HuH-7.5 (cell line): ENCODE measurements at regions not wholly inside any gene's neighbourhood (a gene's known extent, or its start where the extent isn't known, plus 50 kb on each side); places are given as distances from the start of the nearest gene placed in this dataset.

Source experiments
- DNase-seq: peaks from one replicate; pipeline ENCODE4 v3.0.0; 2011; ENCODE audit warnings: low spot score

DNA sequence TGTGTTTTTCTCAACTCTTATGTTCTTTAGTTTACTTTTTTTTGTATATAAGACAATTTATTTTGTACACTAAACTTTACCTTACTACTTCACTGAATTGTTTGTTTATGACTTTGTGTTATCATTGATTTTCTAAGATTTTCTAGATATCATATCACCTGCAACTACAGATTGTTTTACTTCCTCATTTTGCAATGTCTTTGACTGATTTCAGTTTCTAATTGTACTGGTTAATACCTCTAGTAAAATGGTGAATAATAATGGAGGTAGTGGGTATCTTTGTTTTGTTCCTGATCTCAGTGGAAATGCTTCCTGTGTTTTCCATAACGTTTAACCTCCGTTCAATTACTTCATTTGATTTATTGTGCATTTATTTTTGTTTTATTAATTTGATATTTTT, 490.2 kb downstream of the TLL1 start:
- DNase-seq = no peak

GRCh38 chr4:166366012-166366411, 493.0 kb downstream of the TLL1 start:
- no peak for DNase-seq

- DNase-seq = no peak
Observed at GRCh38 chr4:166377578-166377977, 504.5 kb downstream of the TLL1 start.

- DNase-seq = no peak
Observed at GRCh38 chr4:166386491-166387360, 513.7 kb downstream of the TLL1 start.

DNA sequence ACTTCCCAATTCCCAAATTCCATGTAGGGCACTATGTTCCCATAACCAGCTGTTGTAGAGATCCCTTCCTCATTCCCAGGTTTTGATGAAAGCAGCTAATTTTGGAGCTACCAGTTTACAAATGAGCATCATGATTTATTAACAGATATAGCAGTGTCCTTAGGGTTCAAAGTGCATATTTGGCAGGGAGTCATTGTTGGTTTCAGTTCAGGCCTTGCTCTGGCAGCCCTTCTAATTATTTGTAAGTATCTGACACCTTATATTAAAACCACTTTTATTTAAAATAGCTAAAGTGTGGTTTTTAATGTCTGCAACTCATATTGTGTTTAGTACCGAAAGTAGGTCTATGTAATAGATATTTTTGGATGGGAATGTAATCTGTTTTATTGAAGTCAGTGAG, 518.5 kb downstream of the TLL1 start:
- no peak for DNase-seq

- DNase-seq = no peak
Observed at GRCh38 chr4:166399021-166399420, 526.0 kb downstream of the TLL1 start.

- DNase-seq = no peak
Observed at GRCh38 chr4:166400270-166400894, 527.3 kb downstream of the TLL1 start.

DNA sequence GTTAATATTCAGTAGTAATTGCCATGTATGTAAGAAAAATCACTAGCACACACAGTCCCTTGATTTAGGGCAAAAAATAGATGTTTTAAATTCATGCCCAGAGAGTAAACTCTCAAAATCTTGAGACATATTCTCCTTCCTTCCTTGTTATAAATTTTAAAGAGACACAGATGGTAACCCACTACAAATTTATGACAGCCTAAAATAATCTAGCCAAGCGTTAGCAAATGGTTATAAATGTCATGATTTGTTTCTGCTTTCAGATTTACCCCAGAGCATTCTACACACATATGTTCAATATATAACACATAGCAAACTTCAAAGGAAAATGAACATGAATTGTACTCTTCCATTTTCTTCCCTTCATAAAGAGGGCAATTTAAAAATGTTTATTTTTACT, 540.3 kb downstream of the TLL1 start:
- no peak for DNase-seq

DNA sequence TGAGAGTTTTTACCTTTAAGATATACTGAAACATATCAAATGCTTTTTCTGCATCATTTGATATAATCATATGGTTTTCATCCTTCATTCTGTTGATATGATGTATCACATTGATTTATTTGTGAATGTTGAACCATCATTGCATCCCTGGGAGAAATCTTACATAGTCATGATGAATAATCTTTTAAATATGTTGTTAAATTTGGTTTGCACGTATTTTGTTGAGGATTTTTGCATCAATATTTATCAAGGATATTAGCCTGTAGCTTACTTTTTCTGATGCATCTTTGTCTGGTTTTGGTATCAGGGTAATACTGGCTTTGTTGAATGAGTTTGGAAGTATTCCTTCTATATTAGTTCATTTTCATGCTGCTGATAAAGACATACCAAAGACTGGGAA, 541.4 kb downstream of the TLL1 start:
- no peak for DNase-seq

- DNase-seq = no peak
Observed at GRCh38 chr4:166415749-166416148, 542.7 kb downstream of the TLL1 start.

GRCh38 chr4:166421556-166422156, 548.6 kb downstream of the TLL1 start:
- no peak for DNase-seq

- DNase-seq = no peak
Observed at GRCh38 chr4:166422475-166422874, 549.4 kb downstream of the TLL1 start.

- DNase-seq = no peak
Observed at GRCh38 chr4:166426300-166426863, 553.3 kb downstream of the TLL1 start.

DNA sequence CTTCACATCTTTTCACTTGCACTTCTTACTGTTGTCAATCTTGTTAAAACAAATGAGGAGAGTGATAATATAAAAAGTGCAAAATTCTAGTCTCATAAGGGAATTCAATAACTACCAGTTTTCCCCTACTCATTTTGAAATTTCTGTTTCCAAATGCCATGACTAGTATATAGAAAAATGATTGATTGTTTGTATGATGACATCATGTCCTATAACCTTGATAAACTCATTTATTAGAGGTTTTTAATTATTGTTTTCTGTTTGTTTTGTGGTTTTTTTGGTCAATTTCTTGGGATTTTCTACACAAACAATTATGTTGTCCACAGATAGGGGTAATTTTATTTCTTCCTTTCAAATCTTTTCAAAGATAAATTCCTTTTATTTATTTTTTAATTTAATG, 559.1 kb downstream of the TLL1 start:
- no peak for DNase-seq

DNA sequence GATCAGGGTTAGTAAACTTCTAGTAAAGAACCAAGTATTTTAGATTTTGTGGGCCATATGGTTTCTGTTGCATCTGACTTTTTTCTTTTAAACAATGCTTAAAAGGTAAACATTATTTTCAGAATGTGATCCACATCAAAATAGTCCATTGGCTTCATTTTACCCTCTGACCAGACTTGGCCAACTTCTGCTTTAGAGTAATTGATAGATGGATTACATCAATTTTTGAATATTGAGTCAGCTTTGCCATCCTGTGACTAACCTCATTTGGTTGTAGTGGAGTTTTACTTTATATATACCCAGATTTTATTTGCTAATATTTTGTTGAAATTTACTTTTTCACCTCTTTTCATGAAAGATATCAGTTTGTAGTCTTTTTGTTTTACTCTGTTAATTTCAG, 559.8 kb downstream of the TLL1 start:
- no peak for DNase-seq

DNA sequence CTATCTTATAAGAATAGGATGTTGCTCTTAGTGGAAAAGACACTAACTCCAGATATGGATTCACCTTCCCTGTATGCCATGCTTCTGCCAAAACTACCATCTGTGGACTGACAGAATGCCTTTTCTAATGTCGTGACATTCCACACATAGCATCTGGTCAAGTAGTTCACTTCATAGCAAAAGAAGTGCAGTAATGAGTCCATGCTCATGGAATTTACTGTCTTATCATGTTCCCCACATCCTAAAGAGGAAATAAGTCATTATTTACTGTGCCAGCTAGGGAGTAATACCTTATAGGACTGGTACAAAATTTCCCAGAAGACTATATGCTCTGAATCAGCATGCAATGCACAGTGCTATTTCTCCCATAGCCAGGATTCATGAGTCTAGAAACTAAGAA, 562.4 kb downstream of the TLL1 start:
- DNase-seq = no peak

DNA sequence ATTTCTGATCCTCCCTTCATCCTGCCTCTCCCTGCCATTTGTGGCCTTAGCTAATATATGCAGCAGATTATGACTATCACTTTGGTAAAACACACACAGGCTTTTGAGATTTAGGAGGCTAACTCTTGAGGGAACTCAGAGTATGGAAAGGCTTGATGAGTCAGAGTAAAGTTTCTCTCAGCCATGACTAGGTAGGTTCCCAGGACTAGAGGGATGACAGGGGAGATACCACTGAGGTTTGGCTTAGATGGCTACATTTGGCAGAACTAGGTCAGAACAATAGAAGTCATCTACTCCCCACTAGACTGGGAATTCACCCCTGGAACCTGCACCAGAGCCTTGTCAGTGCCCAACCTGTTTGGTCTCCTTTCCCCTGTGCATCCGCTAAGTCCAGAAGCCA, 585.7 kb downstream of the TLL1 start:
- DNase-seq = no peak

DNA sequence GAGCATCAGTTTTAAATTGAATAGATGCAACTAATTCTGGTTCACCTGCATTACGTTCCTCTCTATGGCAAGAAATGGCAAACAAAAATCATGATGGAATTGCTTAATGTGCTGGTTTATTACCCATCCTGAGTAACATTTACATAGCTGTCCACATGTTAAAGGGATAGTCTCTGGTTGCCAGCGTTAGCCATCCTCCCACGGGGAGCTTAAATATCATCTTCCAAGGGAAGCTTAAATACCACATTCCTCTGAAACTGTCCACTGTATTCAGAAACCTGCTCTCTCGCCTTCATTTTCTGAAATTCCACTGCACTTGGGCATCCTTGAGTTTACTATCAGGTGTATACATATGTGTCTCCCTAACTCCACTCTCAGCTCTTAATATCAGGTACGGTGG, 586.6 kb downstream of the TLL1 start:
- no peak for DNase-seq

- no peak for DNase-seq
Observed at GRCh38 chr4:166460769-166461550, 587.9 kb downstream of the TLL1 start.

DNA sequence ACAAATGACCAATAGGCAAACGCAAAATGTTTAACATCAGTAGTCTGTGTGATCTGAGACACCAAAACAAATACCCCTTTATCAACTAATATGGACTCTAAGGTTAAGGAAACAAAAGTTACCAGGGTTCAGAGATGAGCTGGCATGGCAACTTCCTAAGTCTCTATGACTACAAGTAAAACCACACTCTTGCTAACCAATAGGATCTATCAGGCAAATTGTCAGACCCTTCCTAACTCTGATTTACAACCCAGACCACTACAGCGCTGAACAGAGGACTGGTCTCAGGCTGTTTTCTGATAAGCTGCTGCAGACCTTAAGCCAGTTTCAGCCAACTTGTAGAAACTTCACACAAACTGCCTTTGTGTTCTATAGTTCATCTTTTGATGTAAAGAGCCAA, 608.0 kb downstream of the TLL1 start:
- no peak for DNase-seq

- DNase-seq = no peak
Observed at GRCh38 chr4:166481739-166482138, 608.7 kb downstream of the TLL1 start.

DNA sequence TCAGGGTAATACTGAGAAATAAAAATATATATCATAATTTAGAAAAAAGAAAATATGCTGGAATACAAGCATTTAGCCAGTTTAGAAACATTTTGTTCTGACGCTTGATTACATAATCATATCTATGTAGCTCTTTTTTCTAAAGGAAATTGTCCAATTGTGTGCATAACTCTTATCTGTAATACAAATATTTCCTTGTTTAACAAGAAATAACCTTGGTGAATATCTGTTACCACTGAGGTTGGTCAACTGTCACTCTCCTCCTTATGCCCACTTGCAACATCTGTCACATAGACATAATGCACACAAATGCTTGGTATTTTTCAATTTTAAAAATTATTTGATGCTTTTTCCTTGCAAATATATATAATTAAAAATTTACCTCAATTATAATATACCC, 609.7 kb downstream of the TLL1 start:
- DNase-seq = no peak
